Naive thymus-derived CD8-positive, alpha-beta T cell (primary cell): ENCODE measurements at regions not wholly inside any gene's neighbourhood (a gene's known extent, or its start where the extent isn't known, plus 50 kb on each side); places are given as distances from the start of the nearest gene placed in this dataset.

Source experiments
- ATAC-seq, 2 donors: fragments of 150-1000 bp; cut with Tn5 transposase in 1 of 2; sonication (Bioruptor Pico), chemical (Tn5 transposase) in 1 of 2; 1 replicate in 1 of 2; 2 replicates in 1 of 2; pipeline ENCODE4 v1.10.0; 2021; ENCODE audit warnings: mild to moderate bottlenecking in 2 of 2, moderate library complexity in 2 of 2
- POLR2A ChIA-PET: fragments of 350-600 bp; sonication (Branson Sonifier 250); formaldehyde crosslinking; loops from one replicate; lab custom pipeline; 2021; ENCODE audit warnings: antibody characterized with exemption; lab: Charles Lee
- DNase-seq, 10 donors: peaks; one replicate each; pipeline versions ENCODE4 v3.0.0 to v3.0.0-alpha.2; 2020 to 2022
- H3K27ac Mint-ChIP-seq, 10 donors: one replicate each; pipeline ENCODE4 v1.8.0; 2020 to 2022; ENCODE audit warnings: mild to moderate bottlenecking in 10 of 10, mixed read lengths in 10 of 10, moderate library complexity in 4 of 10, inconsistent platforms in 1 of 10
- H3K27me3 Mint-ChIP-seq, 5 donors: one replicate each; pipeline ENCODE4 v1.8.0; 2021 to 2022; ENCODE audit warnings: mixed read lengths in 5 of 5
- H3K36me3 Mint-ChIP-seq, 3 donors: one replicate each; pipeline ENCODE4 v1.8.0; 2020 to 2022; ENCODE audit warnings: mixed read lengths in 3 of 3, mild to moderate bottlenecking in 2 of 3, inconsistent platforms in 1 of 3
- H3K4me1 Mint-ChIP-seq, 4 donors: one replicate each; pipeline ENCODE4 v1.8.0; 2021 to 2022; ENCODE audit warnings: mixed read lengths in 4 of 4
- H3K4me3 Mint-ChIP-seq, 10 donors: one replicate each; pipeline ENCODE4 v1.8.0; 2020 to 2022; ENCODE audit warnings: mild to moderate bottlenecking in 10 of 10, mixed read lengths in 10 of 10, moderate library complexity in 6 of 10, inconsistent platforms in 1 of 10
- H3K9me3 Mint-ChIP-seq, 9 donors: one replicate each; pipeline ENCODE4 v1.8.0; 2020 to 2022; ENCODE audit warnings: mixed read lengths in 9 of 9, mild to moderate bottlenecking in 3 of 9, inconsistent platforms in 1 of 9, moderate library complexity in 1 of 9

- Mint-ChIP-seq H3K4me1 (no peaks in the 10 kb centered on the region), H3K27me3 (peaks cover 1 to 25% (median 19%) of the 10 kb centered on the region in 5 donors), H3K27ac (no peak overlapping the region), H3K36me3 (no peaks in the 10 kb centered on the region), H3K9me3 (no peaks in the 10 kb centered on the region), H3K4me3 (no peak overlapping the region)
- DNase-seq (no peak), ATAC-seq (no peak)
- POLR2A ChIA-PET = no interaction called here
Observed at GRCh38 chr10:91708174-91708861, 75.4 kb upstream of the PPP1R3C start.

- POLR2A ChIA-PET = no interaction called here
- DNase-seq (no peak), ATAC-seq (no peak)
- no peak overlapping the region for H3K27ac Mint-ChIP-seq
- no peaks in the 10 kb centered on the region for H3K4me1 Mint-ChIP-seq
- no peak overlapping the region for H3K4me3 Mint-ChIP-seq
- H3K36me3 Mint-ChIP-seq = no peaks in the 10 kb centered on the region
- no peaks in the 10 kb centered on the region for H3K9me3 Mint-ChIP-seq
- H3K27me3 Mint-ChIP-seq = peaks cover 1 to 30% (median 13%) of the 10 kb centered on the region in 5 donors
Observed at GRCh38 chr10:91707236-91707635, 74.4 kb upstream of the PPP1R3C start.

- no peaks in the 10 kb centered on the region for H3K4me1 Mint-ChIP-seq
- no peak overlapping the region for H3K4me3 Mint-ChIP-seq
- DNase-seq (no peak), ATAC-seq (no peak)
- POLR2A ChIA-PET = no interaction called here
- H3K27ac Mint-ChIP-seq = no peak overlapping the region
- H3K27me3 Mint-ChIP-seq = peaks cover 1 to 40% (median 18%) of the 10 kb centered on the region in 5 donors
- H3K36me3 Mint-ChIP-seq = no peaks in the 10 kb centered on the region
- no peaks in the 10 kb centered on the region for H3K9me3 Mint-ChIP-seq
Observed at GRCh38 chr10:91705948-91706670, 73.2 kb upstream of the PPP1R3C start.

GRCh38 chr10:91702620-91703019, 69.7 kb upstream of the PPP1R3C start:
- Mint-ChIP-seq H3K4me1 (no peaks in the 10 kb centered on the region), H3K4me3 (no peak overlapping the region), H3K36me3 (no peaks in the 10 kb centered on the region), H3K27ac (no peak overlapping the region), H3K27me3 (peaks cover 1 to 50% (median 15%) of the 10 kb centered on the region in 5 donors), H3K9me3 (no peaks in the 10 kb centered on the region)
- POLR2A ChIA-PET = no interaction called here
- DNase-seq (no peak), ATAC-seq (no peak)

GRCh38 chr10:91700788-91701444, 68.0 kb upstream of the PPP1R3C start:
- H3K36me3 Mint-ChIP-seq = no peaks in the 10 kb centered on the region
- no peak for ATAC-seq
- no peak overlapping the region for H3K27ac Mint-ChIP-seq
- no peak overlapping the region for H3K4me3 Mint-ChIP-seq
- no peaks in the 10 kb centered on the region for H3K4me1 Mint-ChIP-seq
- H3K9me3 Mint-ChIP-seq = no peaks in the 10 kb centered on the region
- POLR2A ChIA-PET = no interaction called here
- DNase-seq = no peak
- peaks cover 1 to 33% (median 7%) of the 10 kb centered on the region in 5 donors for H3K27me3 Mint-ChIP-seq

GRCh38 chr10:91700273-91700672, 67.4 kb upstream of the PPP1R3C start:
- ATAC-seq (no peak), DNase-seq (no peak)
- Mint-ChIP-seq H3K27me3 (peaks cover 0 to 27% (median 7%) of the 10 kb centered on the region in 5 donors), H3K4me1 (no peaks in the 10 kb centered on the region), H3K36me3 (no peaks in the 10 kb centered on the region), H3K27ac (no peak overlapping the region), H3K9me3 (no peaks in the 10 kb centered on the region), H3K4me3 (no peak overlapping the region)
- POLR2A ChIA-PET = no interaction called here

GRCh38 chr10:91698258-91698657, 65.4 kb upstream of the PPP1R3C start:
- DNase-seq (no peak), ATAC-seq (no peak)
- H3K4me1 Mint-ChIP-seq = no peaks in the 10 kb centered on the region
- POLR2A ChIA-PET = no interaction called here
- no peak overlapping the region for H3K4me3 Mint-ChIP-seq
- H3K36me3 Mint-ChIP-seq = no peaks in the 10 kb centered on the region
- peaks cover 0 to 27% (median 9%) of the 10 kb centered on the region in 5 donors for H3K27me3 Mint-ChIP-seq
- no peaks in the 10 kb centered on the region for H3K9me3 Mint-ChIP-seq
- no peak overlapping the region for H3K27ac Mint-ChIP-seq

GRCh38 chr10:91694170-91694794, 61.4 kb upstream of the PPP1R3C start:
- H3K27ac Mint-ChIP-seq = no peak overlapping the region
- H3K9me3 Mint-ChIP-seq = no peaks in the 10 kb centered on the region
- POLR2A ChIA-PET = no interaction called here
- DNase-seq (peak in 4 of 10 donors; percentile 2 to 21 (median 10)), ATAC-seq (no peak)
- peaks cover 0 to 6% (median 0%) of the 10 kb centered on the region in 4 donors for H3K4me1 Mint-ChIP-seq
- H3K27me3 Mint-ChIP-seq = peaks cover 0 to 7% (median 0%) of the 10 kb centered on the region in 5 donors
- no peaks in the 10 kb centered on the region for H3K36me3 Mint-ChIP-seq
- H3K4me3 Mint-ChIP-seq = no peak overlapping the region

- Mint-ChIP-seq H3K9me3 (no peaks in the 10 kb centered on the region), H3K36me3 (no peaks in the 10 kb centered on the region), H3K27me3 (peaks cover 0 to 7% (median 0%) of the 10 kb centered on the region in 5 donors), H3K4me1 (peaks cover 0 to 6% (median 0%) of the 10 kb centered on the region in 4 donors), H3K4me3 (no peak overlapping the region), H3K27ac (no peak overlapping the region)
- POLR2A ChIA-PET = no interaction called here
- DNase-seq (no peak), ATAC-seq (no peak)
Observed at GRCh38 chr10:91691981-91692380, 59.1 kb upstream of the PPP1R3C start.

GRCh38 chr10:91690996-91691676, 58.3 kb upstream of the PPP1R3C start:
- DNase-seq (no peak), ATAC-seq (no peak)
- no peaks in the 10 kb centered on the region for H3K9me3 Mint-ChIP-seq
- no peak overlapping the region for H3K27ac Mint-ChIP-seq
- H3K4me1 Mint-ChIP-seq = peaks cover 0 to 6% (median 0%) of the 10 kb centered on the region in 4 donors
- peaks cover 0 to 7% (median 4%) of the 10 kb centered on the region in 5 donors for H3K27me3 Mint-ChIP-seq
- H3K4me3 Mint-ChIP-seq = no peak overlapping the region
- POLR2A ChIA-PET = no interaction called here
- no peaks in the 10 kb centered on the region for H3K36me3 Mint-ChIP-seq

- H3K27ac Mint-ChIP-seq = no peak overlapping the region
- H3K4me1 Mint-ChIP-seq = peaks cover 0 to 6% (median 0%) of the 10 kb centered on the region in 4 donors
- H3K36me3 Mint-ChIP-seq = no peaks in the 10 kb centered on the region
- peaks cover 0 to 11% (median 6%) of the 10 kb centered on the region in 5 donors for H3K27me3 Mint-ChIP-seq
- POLR2A ChIA-PET = no interaction called here
- no peak for DNase-seq
- no peak for ATAC-seq
- no peaks in the 10 kb centered on the region for H3K9me3 Mint-ChIP-seq
- H3K4me3 Mint-ChIP-seq = no peak overlapping the region
Observed at GRCh38 chr10:91690412-91690811, 57.5 kb upstream of the PPP1R3C start.

GRCh38 chr10:91689731-91690168, 56.9 kb upstream of the PPP1R3C start:
- POLR2A ChIA-PET = no interaction called here
- Mint-ChIP-seq H3K27ac (no peak overlapping the region), H3K4me1 (peaks cover 0 to 6% (median 0%) of the 10 kb centered on the region in 4 donors), H3K4me3 (no peak overlapping the region), H3K9me3 (no peaks in the 10 kb centered on the region), H3K36me3 (no peaks in the 10 kb centered on the region), H3K27me3 (peaks cover 0 to 17% (median 6%) of the 10 kb centered on the region in 5 donors)
- DNase-seq (no peak), ATAC-seq (no peak)
